ENCODE measurements at regions not wholly inside any gene's neighbourhood (a gene's known extent, or its start where the extent isn't known, plus 50 kb on each side); places are given as distances from the start of the nearest gene placed in this dataset.

GRCh38 chr9:71632776-71633175, 135.5 kb downstream of the CEMIP2 start:
- H3K27me3 ChIP-seq = no peaks in the 10 kb centered on the region
- no peaks in the 10 kb centered on the region for H3K9me3 ChIP-seq
- H3K4me3 ChIP-seq = no peak overlapping the region
- no peaks in the 10 kb centered on the region for H3K36me3 ChIP-seq
- H3K4me1 ChIP-seq = peaks cover 0 to 7% (median 0%) of the 10 kb centered on the region in 4 donors
- no peak for DNase-seq (ENCODE audit: low spot score in 2 of 2)
- WGBS, 2 donors = 82 to 94% methylated on average over 5 of the region's 5 CpGs
- TF ChIP-seq EP300 (IDR thresholded peaks at IDR 0.05) = no peak
- no peak for TF ChIP-seq POLR2A (IDR thresholded peaks at IDR 0.05)
- no peak for TF ChIP-seq CTCF (IDR thresholded peaks at IDR 0.05)
- H3K27ac ChIP-seq = no peak overlapping the region

GRCh38 chr9:71630377-71630995, 137.8 kb downstream of the CEMIP2 start:
- H3K4me3 ChIP-seq = no peak overlapping the region
- DNase-seq (ENCODE audit: low spot score in 2 of 2) = no peak
- H3K4me1 ChIP-seq = peaks cover 0 to 7% (median 0%) of the 10 kb centered on the region in 4 donors
- no peaks in the 10 kb centered on the region for H3K9me3 ChIP-seq
- no peaks in the 10 kb centered on the region for H3K27me3 ChIP-seq
- H3K27ac ChIP-seq = no peak overlapping the region
- TF ChIP-seq CTCF (IDR thresholded peaks at IDR 0.05) (no peak), EP300 (IDR thresholded peaks at IDR 0.05) (no peak), POLR2A (IDR thresholded peaks at IDR 0.05) (no peak)
- WGBS, 2 donors = 77 to 78% methylated on average over 3 of the region's 3 CpGs
- H3K36me3 ChIP-seq = no peaks in the 10 kb centered on the region

GRCh38 chr9:71629578-71630215, 138.6 kb downstream of the CEMIP2 start:
- no peak overlapping the region for H3K4me3 ChIP-seq
- WGBS, 2 donors = 36 to 47% methylated on average over 3 of the region's 3 CpGs
- H3K9me3 ChIP-seq = no peaks in the 10 kb centered on the region
- H3K27ac ChIP-seq = no peak overlapping the region
- no peaks in the 10 kb centered on the region for H3K36me3 ChIP-seq
- no peaks in the 10 kb centered on the region for H3K27me3 ChIP-seq
- DNase-seq (ENCODE audit: low spot score in 2 of 2) = no peak
- peaks cover 0 to 7% (median 0%) of the 10 kb centered on the region in 4 donors for H3K4me1 ChIP-seq
- TF ChIP-seq CTCF (IDR thresholded peaks at IDR 0.05) = no peak

GRCh38 chr9:71628247-71628646, 140.1 kb downstream of the CEMIP2 start:
- 87 to 94% methylated on average over 3 of the region's 3 CpGs for WGBS, 2 donors
- H3K36me3 ChIP-seq = no peaks in the 10 kb centered on the region

More at GRCh38 chr9:71628247-71628646, 140.1 kb downstream of the CEMIP2 start:
- TF ChIP-seq EP300 (IDR thresholded peaks at IDR 0.05) (no peak), POLR2A (IDR thresholded peaks at IDR 0.05) (no peak), CTCF (IDR thresholded peaks at IDR 0.05) (peak in 1 of 5 experiments; percentile 9)
- H3K4me3 ChIP-seq = no peak overlapping the region
- H3K9me3 ChIP-seq = no peaks in the 10 kb centered on the region
- H3K27me3 ChIP-seq = no peaks in the 10 kb centered on the region
- peaks cover 0 to 7% (median 0%) of the 10 kb centered on the region in 4 donors for H3K4me1 ChIP-seq
- DNase-seq (ENCODE audit: low spot score in 2 of 2) = no peak
- H3K27ac ChIP-seq = no peak overlapping the region

Data from tibial nerve (tissue), 4 donors.